Panc1 (cell line): ENCODE measurements at regions not wholly inside any gene's neighbourhood (a gene's known extent, or its start where the extent isn't known, plus 50 kb on each side); places are given as distances from the start of the nearest gene placed in this dataset.

Experiments used
- CTCF ChIP-seq: fragments of 450-650 bp; IDR thresholded peaks from 2 replicates; pipeline ENCODE4 v1.5.1; 2017; ENCODE audit warnings: mild to moderate bottlenecking
- POLR2AphosphoS5 ChIP-seq: IDR thresholded peaks from 2 replicates; pipeline ENCODE4 v1.6.1; 2012; ENCODE audit warnings: mild to moderate bottlenecking, low read depth, low read length, moderate library complexity
- SIN3A ChIP-seq: IDR thresholded peaks from 2 replicates; pipeline ENCODE4 v1.6.1; 2012; ENCODE audit warnings: low read depth, mild to moderate bottlenecking, low read length, moderate library complexity, borderline replicate concordance; ENCODE audit not compliant: insufficient read depth
- TF ChIP-seq, protein P1 (sequence below), 2 experiments: IDR thresholded peaks; 2 replicates each; pipeline ENCODE4 v1.6.1; 2011 to 2012; ENCODE audit warnings: low read depth in 2 of 2, control low read depth in 1 of 2, low read length in 1 of 2, mild to moderate bottlenecking in 1 of 2, moderate library complexity in 1 of 2; ENCODE audit not compliant: insufficient read depth in 1 of 2

- TF ChIP-seq CTCF (no peak), SIN3A (no peak), POLR2AphosphoS5 (no peak)
- TF ChIP-seq, protein P1, sequence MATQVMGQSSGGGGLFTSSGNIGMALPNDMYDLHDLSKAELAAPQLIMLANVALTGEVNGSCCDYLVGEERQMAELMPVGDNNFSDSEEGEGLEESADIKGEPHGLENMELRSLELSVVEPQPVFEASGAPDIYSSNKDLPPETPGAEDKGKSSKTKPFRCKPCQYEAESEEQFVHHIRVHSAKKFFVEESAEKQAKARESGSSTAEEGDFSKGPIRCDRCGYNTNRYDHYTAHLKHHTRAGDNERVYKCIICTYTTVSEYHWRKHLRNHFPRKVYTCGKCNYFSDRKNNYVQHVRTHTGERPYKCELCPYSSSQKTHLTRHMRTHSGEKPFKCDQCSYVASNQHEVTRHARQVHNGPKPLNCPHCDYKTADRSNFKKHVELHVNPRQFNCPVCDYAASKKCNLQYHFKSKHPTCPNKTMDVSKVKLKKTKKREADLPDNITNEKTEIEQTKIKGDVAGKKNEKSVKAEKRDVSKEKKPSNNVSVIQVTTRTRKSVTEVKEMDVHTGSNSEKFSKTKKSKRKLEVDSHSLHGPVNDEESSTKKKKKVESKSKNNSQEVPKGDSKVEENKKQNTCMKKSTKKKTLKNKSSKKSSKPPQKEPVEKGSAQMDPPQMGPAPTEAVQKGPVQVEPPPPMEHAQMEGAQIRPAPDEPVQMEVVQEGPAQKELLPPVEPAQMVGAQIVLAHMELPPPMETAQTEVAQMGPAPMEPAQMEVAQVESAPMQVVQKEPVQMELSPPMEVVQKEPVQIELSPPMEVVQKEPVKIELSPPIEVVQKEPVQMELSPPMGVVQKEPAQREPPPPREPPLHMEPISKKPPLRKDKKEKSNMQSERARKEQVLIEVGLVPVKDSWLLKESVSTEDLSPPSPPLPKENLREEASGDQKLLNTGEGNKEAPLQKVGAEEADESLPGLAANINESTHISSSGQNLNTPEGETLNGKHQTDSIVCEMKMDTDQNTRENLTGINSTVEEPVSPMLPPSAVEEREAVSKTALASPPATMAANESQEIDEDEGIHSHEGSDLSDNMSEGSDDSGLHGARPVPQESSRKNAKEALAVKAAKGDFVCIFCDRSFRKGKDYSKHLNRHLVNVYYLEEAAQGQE (IDR thresholded peaks at IDR 0.05; ENCODE audit: insufficient read depth in 1 of 2, low read depth in 2 of 2, low read length in 1 of 2) = no peak
Measured at GRCh38 chr7:13115855-13116254, 428.4 kb downstream of the ARL4A start.
